ENCODE measurements at regions not wholly inside any gene's neighbourhood (a gene's known extent, or its start where the extent isn't known, plus 50 kb on each side); places are given as distances from the start of the nearest gene placed in this dataset.

DNA sequence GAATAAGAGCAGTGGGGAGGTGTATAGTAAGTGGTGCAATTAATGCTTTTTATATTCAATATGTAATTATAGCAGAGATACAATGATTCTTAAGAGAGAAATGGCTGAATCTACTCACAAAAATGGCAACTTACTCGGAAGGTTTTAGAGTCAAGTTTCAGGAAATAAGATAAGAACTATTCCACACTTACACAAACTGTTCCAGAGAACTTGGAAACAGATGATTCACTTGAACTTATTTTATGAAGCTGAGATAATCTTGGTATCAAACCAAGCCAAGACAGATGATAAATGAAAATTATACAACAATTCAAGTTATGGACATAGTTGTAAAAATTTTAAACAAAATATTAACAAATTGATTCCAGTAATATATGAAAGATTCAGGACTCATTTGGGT lies 311.3 kb upstream of the HS3ST1 start:
- Histone ChIP-seq H3K79me2 (no peaks in the 10 kb centered on the region), H2AFZ (no peak overlapping the region), H3K4me3 (ENCODE audit: low read depth, low read length) (no peak overlapping the region), H3K36me3 (ENCODE audit: control insufficient read depth, insufficient read depth, low read length) (no peaks in the 10 kb centered on the region), H3K4me1 (no peaks in the 10 kb centered on the region), H3K9ac (no peak overlapping the region), H3K27me3 (ENCODE audit: control insufficient read depth, insufficient read depth, low read length) (no peaks in the 10 kb centered on the region), H3K9me3 (ENCODE audit: control insufficient read depth, low read length) (no peaks in the 10 kb centered on the region), H3K4me2 (ENCODE audit: low read length) (no peak overlapping the region), H3K27ac (no peak overlapping the region)
- TF ChIP-seq, protein P1, sequence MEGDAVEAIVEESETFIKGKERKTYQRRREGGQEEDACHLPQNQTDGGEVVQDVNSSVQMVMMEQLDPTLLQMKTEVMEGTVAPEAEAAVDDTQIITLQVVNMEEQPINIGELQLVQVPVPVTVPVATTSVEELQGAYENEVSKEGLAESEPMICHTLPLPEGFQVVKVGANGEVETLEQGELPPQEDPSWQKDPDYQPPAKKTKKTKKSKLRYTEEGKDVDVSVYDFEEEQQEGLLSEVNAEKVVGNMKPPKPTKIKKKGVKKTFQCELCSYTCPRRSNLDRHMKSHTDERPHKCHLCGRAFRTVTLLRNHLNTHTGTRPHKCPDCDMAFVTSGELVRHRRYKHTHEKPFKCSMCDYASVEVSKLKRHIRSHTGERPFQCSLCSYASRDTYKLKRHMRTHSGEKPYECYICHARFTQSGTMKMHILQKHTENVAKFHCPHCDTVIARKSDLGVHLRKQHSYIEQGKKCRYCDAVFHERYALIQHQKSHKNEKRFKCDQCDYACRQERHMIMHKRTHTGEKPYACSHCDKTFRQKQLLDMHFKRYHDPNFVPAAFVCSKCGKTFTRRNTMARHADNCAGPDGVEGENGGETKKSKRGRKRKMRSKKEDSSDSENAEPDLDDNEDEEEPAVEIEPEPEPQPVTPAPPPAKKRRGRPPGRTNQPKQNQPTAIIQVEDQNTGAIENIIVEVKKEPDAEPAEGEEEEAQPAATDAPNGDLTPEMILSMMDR (IDR thresholded peaks at IDR 0.05) = no peak

DNA sequence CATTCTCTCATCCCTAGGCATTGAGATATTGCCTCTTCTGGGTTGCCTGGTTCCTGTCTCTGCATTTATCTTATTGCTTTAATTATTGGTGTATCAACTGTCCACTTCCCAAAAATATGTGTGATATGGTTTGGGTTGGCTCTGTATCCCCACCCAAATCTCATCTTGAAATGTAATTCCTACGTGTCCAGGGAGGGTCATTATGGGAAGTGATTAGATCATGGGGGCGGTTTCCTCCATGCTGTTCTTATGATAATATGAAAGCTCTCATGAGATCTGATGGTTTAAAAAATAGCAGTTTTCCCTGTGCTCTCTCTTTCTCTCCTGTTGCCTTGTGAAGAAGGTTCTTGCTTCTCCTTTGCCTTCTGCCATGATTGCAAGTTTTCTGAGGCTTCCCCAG lies 308.3 kb upstream of the HS3ST1 start:
- H3K4me3 ChIP-seq (ENCODE audit: low read depth, low read length) = no peak overlapping the region
- H3K27ac ChIP-seq = no peak overlapping the region
- no peak overlapping the region for H2AFZ ChIP-seq

DNA sequence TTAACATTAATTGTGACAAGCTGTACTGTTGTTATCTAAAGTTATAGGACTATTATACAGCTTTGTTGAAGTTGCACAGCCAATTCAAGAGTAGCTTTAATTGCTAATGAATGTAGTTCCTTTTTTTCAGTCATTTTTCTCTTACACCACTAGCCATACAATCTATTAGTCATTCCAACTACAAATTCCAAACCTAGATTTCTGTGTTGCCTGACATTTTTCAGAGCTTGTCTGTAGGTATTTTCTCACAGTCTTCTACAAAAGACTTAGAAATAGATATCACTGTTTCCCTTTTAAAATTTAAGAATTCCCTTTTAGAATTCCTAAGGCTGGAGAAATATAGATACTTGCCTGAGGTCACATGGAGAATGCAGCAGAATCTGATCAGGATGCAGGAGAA lies 307.0 kb upstream of the HS3ST1 start:
- Histone ChIP-seq H3K79me2 (no peaks in the 10 kb centered on the region), H3K4me3 (ENCODE audit: low read depth, low read length) (no peak overlapping the region), H3K9ac (no peak overlapping the region), H3K27ac (no peak overlapping the region), H3K4me2 (ENCODE audit: low read length) (no peak overlapping the region), H3K36me3 (ENCODE audit: control insufficient read depth, insufficient read depth, low read length) (no peaks in the 10 kb centered on the region), H3K9me3 (ENCODE audit: control insufficient read depth, low read length) (no peaks in the 10 kb centered on the region), H3K4me1 (no peaks in the 10 kb centered on the region), H2AFZ (no peak overlapping the region), H3K27me3 (ENCODE audit: control insufficient read depth, insufficient read depth, low read length) (no peaks in the 10 kb centered on the region)
- TF ChIP-seq, protein P1 (IDR thresholded peaks at IDR 0.05) = no peak

More for the DNA sequence above, 308.3 kb upstream of the HS3ST1 start:
- Histone ChIP-seq H3K79me2 (no peaks in the 10 kb centered on the region), H3K9ac (no peak overlapping the region), H3K4me2 (ENCODE audit: low read length) (no peak overlapping the region), H3K4me1 (no peaks in the 10 kb centered on the region), H3K36me3 (ENCODE audit: control insufficient read depth, insufficient read depth, low read length) (no peaks in the 10 kb centered on the region), H3K27me3 (ENCODE audit: control insufficient read depth, insufficient read depth, low read length) (no peaks in the 10 kb centered on the region), H3K9me3 (ENCODE audit: control insufficient read depth, low read length) (no peaks in the 10 kb centered on the region)
- TF ChIP-seq, protein P1 (IDR thresholded peaks at IDR 0.05) = no peak

DNA sequence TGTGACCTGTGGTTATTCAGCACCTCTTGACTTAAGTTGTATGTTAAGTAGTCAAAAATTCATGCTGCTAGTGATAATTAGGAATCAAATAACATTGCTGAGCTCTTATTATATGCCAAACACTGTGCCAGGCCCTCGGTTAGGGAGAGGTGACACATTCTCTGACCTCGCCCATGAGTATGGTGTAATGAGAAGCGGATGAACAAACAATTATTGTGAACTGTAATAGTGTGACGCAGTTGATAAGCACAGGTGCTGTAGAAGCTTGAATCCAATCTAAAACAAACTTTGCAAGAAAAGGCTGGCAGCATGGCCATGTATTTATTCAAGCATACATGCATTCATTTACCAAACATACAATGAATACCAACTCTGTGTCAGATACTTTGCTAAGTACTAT lies 303.5 kb upstream of the HS3ST1 start:
- Histone ChIP-seq H3K9ac (no peak overlapping the region), H3K4me1 (no peaks in the 10 kb centered on the region), H3K36me3 (ENCODE audit: control insufficient read depth, insufficient read depth, low read length) (no peaks in the 10 kb centered on the region), H3K4me3 (ENCODE audit: low read depth, low read length) (no peak overlapping the region), H3K9me3 (ENCODE audit: control insufficient read depth, low read length) (no peaks in the 10 kb centered on the region), H2AFZ (no peak overlapping the region), H3K4me2 (ENCODE audit: low read length) (no peak overlapping the region), H3K27ac (no peak overlapping the region), H3K79me2 (no peaks in the 10 kb centered on the region), H3K27me3 (ENCODE audit: control insufficient read depth, insufficient read depth, low read length) (no peaks in the 10 kb centered on the region)
- TF ChIP-seq, protein P1 (IDR thresholded peaks at IDR 0.05) = no peak

DNA sequence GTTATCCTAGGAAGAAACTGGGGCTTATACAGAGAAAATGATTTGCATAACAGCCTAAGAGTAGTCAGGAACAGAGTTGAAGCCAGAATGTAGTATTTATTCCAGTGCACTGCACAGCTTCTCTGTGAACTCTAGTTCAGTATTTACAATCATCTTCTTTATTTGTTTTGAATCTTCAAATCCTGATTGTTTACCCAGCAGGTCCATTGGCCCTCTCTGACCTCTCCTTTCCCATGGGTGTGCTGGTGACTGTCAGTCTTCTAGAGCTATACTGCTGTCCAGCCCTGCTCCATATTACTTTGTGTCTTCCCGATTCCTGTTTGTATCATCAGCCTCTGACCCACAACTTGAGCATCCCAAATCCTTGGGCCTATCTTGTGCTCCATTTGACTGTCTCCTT lies 301.9 kb upstream of the HS3ST1 start:
- Histone ChIP-seq H2AFZ (no peak overlapping the region), H3K4me3 (ENCODE audit: low read depth, low read length) (no peak overlapping the region), H3K9me3 (ENCODE audit: control insufficient read depth, low read length) (no peaks in the 10 kb centered on the region), H3K36me3 (ENCODE audit: control insufficient read depth, insufficient read depth, low read length) (no peaks in the 10 kb centered on the region), H3K27me3 (ENCODE audit: control insufficient read depth, insufficient read depth, low read length) (no peaks in the 10 kb centered on the region), H3K4me1 (no peaks in the 10 kb centered on the region), H3K27ac (no peak overlapping the region), H3K9ac (no peak overlapping the region), H3K4me2 (ENCODE audit: low read length) (no peak overlapping the region), H3K79me2 (no peaks in the 10 kb centered on the region)
- TF ChIP-seq, protein P1 (IDR thresholded peaks at IDR 0.05) = no peak
